ENCODE measurements at regions not wholly inside any gene's neighbourhood (a gene's known extent, or its start where the extent isn't known, plus 50 kb on each side); places are given as distances from the start of the nearest gene placed in this dataset.

DNA sequence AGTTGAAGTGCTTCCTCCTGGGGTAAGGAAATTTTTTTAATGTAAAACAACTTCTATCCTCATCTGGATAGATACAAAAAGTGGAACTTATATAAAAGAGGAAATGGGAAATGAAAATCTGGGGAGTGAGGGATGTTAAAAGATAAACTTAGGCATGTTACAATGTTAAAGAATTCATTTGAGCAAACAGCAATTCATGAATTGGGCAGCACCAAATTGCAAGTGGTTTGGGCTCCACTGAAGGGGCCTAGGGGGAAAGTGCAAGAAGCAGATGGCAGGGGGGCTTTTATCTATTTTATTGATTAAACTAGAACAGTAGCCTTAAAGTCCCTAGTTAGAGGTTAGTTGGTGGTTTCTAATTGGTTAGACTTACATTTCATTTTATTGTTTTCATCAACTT is 118.1 kb upstream of the NAP1L1 start:
- intact Hi-C loops (cut with micrococcal nuclease): no loop called here
- ATAC-seq (ENCODE audit: low read depth): no peak
- Histone ChIP-seq H3K9me3 (ENCODE audit: control extremely low read depth in 1 of 3, control insufficient read depth in 2 of 3, insufficient read depth in 1 of 3, low read length in 2 of 3) (peaks cover 8 to 20% (median 8%) of the 10 kb centered on the region in 3 donors), H4K20me1 (ENCODE audit: control insufficient read depth, insufficient read depth, low read length, poor library complexity, severe bottlenecking) (no peaks in the 10 kb centered on the region), H3K4me3 (ENCODE audit: control extremely low read depth in 1 of 5, extremely low read depth in 1 of 5, insufficient read depth in 1 of 5, low read depth in 2 of 5, low read length in 4 of 5) (no peak overlapping the region), H3K79me2 (ENCODE audit: control insufficient read depth, insufficient read depth, low read length) (no peaks in the 10 kb centered on the region), H3K27me3 (replicated peaks in 1 of 4; ENCODE audit: control extremely low read depth in 1 of 4, control insufficient read depth in 3 of 4, insufficient read depth in 4 of 4, low read length in 3 of 4) (peaks cover 0 to 10% (median 0%) of the 10 kb centered on the region in 4 experiments), H2AFZ (ENCODE audit: insufficient read depth, low read depth, low read length, poor library complexity, severe bottlenecking) (no peak overlapping the region), H3K4me1 (ENCODE audit: control insufficient read depth in 2 of 2, insufficient read depth in 2 of 2, low read length in 2 of 2) (no peaks in the 10 kb centered on the region), H3K4me2 (replicated peaks; ENCODE audit: low read depth, low read length, poor library complexity, severe bottlenecking) (no peak overlapping the region), H3K9ac (ENCODE audit: low read length) (no peak overlapping the region), H3K27ac (ENCODE audit: low read length in 2 of 2) (no peak overlapping the region), H3K36me3 (replicated peaks in 1 of 2; ENCODE audit: control extremely low read depth in 1 of 2, control insufficient read depth in 1 of 2, extremely low read depth in 1 of 2, insufficient read depth in 2 of 2, low read length in 1 of 2) (no peaks in the 10 kb centered on the region)
- Mint-ChIP-seq H3K4me1 (no peaks in the 10 kb centered on the region), H3K27ac (no peak overlapping the region), H3K27me3 (peaks cover 21% of the 10 kb centered on the region), H3K4me3 (no peak overlapping the region), H3K9me3 (ENCODE audit: insufficient read depth) (peaks cover 15% of the 10 kb centered on the region)
- no peak for DNase-seq
- TF ChIP-seq EZH2 (IDR thresholded peaks at IDR 0.05; ENCODE audit: borderline replicate concordance, insufficient read depth, low read depth, low read length, poor library complexity, severe bottlenecking) (no peak), CTCF (IDR thresholded peaks at IDR 0.05) (no peak)
- ChIA-PET POLR2A (no interaction called here), CTCF (interaction anchor here (0.9 kb wide), 1 partner anchor 8 kb away, joined by 5 read pairs; no protein-coding TSS in a partner anchor)

GRCh38 chr12:76201758-76202157 is 117.3 kb upstream of the NAP1L1 start:
- H3K9me3 Mint-ChIP-seq (ENCODE audit: insufficient read depth): peaks cover 19% of the 10 kb centered on the region
- POLR2A ChIA-PET: no interaction called here
- ATAC-seq (ENCODE audit: low read depth): no peak

More at GRCh38 chr12:76201758-76202157, 117.3 kb upstream of the NAP1L1 start:
- TF ChIP-seq EZH2 (IDR thresholded peaks at IDR 0.05; ENCODE audit: borderline replicate concordance, insufficient read depth, low read depth, low read length, poor library complexity, severe bottlenecking) (no peak), CTCF (IDR thresholded peaks at IDR 0.05) (no peak)
- H3K27ac ChIP-seq (ENCODE audit: low read length in 2 of 2): no peak overlapping the region
- peaks cover 8 to 22% (median 8%) of the 10 kb centered on the region in 3 donors for H3K9me3 ChIP-seq (ENCODE audit: control extremely low read depth in 1 of 3, control insufficient read depth in 2 of 3, insufficient read depth in 1 of 3, low read length in 2 of 3)
- Mint-ChIP-seq H3K4me3 (no peak overlapping the region), H3K4me1 (no peaks in the 10 kb centered on the region), H3K27ac (no peak overlapping the region), H3K27me3 (peaks cover 18% of the 10 kb centered on the region)
- H4K20me1 ChIP-seq (ENCODE audit: control insufficient read depth, insufficient read depth, low read length, poor library complexity, severe bottlenecking): no peaks in the 10 kb centered on the region
- no peak overlapping the region for H2AFZ ChIP-seq (ENCODE audit: insufficient read depth, low read depth, low read length, poor library complexity, severe bottlenecking)
- CTCF ChIA-PET: interaction anchor here (0.9 kb wide), 1 partner anchor 9 kb away, joined by 5 read pairs; no protein-coding TSS in a partner anchor
- H3K4me1 ChIP-seq (ENCODE audit: control insufficient read depth in 2 of 2, insufficient read depth in 2 of 2, low read length in 2 of 2): no peaks in the 10 kb centered on the region
- no peaks in the 10 kb centered on the region for H3K79me2 ChIP-seq (ENCODE audit: control insufficient read depth, insufficient read depth, low read length)
- no peak overlapping the region for H3K9ac ChIP-seq (ENCODE audit: low read length)
- DNase-seq: no peak
- H3K36me3 ChIP-seq (replicated peaks in 1 of 2; ENCODE audit: control extremely low read depth in 1 of 2, control insufficient read depth in 1 of 2, extremely low read depth in 1 of 2, insufficient read depth in 2 of 2, low read length in 1 of 2): no peaks in the 10 kb centered on the region
- H3K4me3 ChIP-seq (ENCODE audit: control extremely low read depth in 1 of 5, extremely low read depth in 1 of 5, insufficient read depth in 1 of 5, low read depth in 2 of 5, low read length in 4 of 5): no peak overlapping the region
- H3K27me3 ChIP-seq (replicated peaks in 1 of 4; ENCODE audit: control extremely low read depth in 1 of 4, control insufficient read depth in 3 of 4, insufficient read depth in 4 of 4, low read length in 3 of 4): peaks cover 0 to 10% (median 0%) of the 10 kb centered on the region in 4 experiments
- no peak overlapping the region for H3K4me2 ChIP-seq (replicated peaks; ENCODE audit: low read depth, low read length, poor library complexity, severe bottlenecking)
- intact Hi-C loops (cut with micrococcal nuclease): no loop called here
